Progenitor cell of endocrine pancreas (in vitro differentiated cells): ENCODE measurements at regions not wholly inside any gene's neighbourhood (a gene's known extent, or its start where the extent isn't known, plus 50 kb on each side); places are given as distances from the start of the nearest gene placed in this dataset.

Experiments
- DNase-seq: peaks from one replicate; pipeline ENCODE4 v3.0.0; 2021; ENCODE audit warnings: low spot score; ENCODE audit not compliant: unreplicated experiment
- H3K27ac Mint-ChIP-seq: 2 replicates; pipeline ENCODE4 v1.8.0; 2021; ENCODE audit warnings: mild to moderate bottlenecking, moderate library complexity, mixed read lengths
- H3K27me3 Mint-ChIP-seq: 2 replicates; pipeline ENCODE4 v1.8.0; 2021; ENCODE audit warnings: mixed read lengths
- H3K36me3 Mint-ChIP-seq: 2 replicates; pipeline ENCODE4 v1.8.0; 2022; ENCODE audit warnings: mixed read lengths; ENCODE audit not compliant: insufficient read depth
- H3K4me1 Mint-ChIP-seq: 2 replicates; pipeline ENCODE4 v1.8.0; 2021; ENCODE audit warnings: low read depth, mixed read lengths
- H3K4me3 Mint-ChIP-seq: 2 replicates; pipeline ENCODE4 v1.8.0; 2021; ENCODE audit warnings: low read depth, mild to moderate bottlenecking, moderate library complexity, mixed read lengths
- H3K9me3 Mint-ChIP-seq: 2 replicates; pipeline ENCODE4 v1.8.0; 2021; ENCODE audit warnings: low read depth, mixed read lengths
- TF ChIP-seq, protein P1 (sequence below): fragments of 200-600 bp; sonication (generic); IDR thresholded peaks from one replicate; pipeline ENCODE4 v1.5.0; 2021; ENCODE audit warnings: antibody characterized with exemption, mild to moderate bottlenecking; ENCODE audit not compliant: unreplicated experiment

DNA sequence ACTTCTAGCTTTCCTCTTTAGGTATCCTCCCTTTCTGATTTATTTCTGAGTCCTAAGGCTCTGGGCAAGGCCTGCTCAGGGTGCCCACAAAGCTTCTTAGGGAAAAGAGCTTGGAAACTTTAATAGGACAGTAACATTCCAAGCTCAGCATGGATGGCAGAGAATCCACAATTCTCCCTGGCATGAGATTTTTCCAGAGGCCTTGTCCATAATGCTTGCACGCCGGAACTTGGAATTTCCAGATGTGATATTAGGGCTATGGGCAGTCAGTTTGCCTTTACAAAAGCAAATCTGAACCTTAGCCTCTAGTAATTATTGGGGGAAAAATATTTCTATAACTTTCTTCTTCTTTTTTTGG, 139.0 kb upstream of the RBMS3 start:
- H3K4me3 Mint-ChIP-seq = no peak overlapping the region
- no peaks in the 10 kb centered on the region for H3K36me3 Mint-ChIP-seq
- DNase-seq = no peak
- H3K27me3 Mint-ChIP-seq = peaks cover 3% of the 10 kb centered on the region
- no peaks in the 10 kb centered on the region for H3K9me3 Mint-ChIP-seq
- peaks cover 2% of the 10 kb centered on the region for H3K4me1 Mint-ChIP-seq
- H3K27ac Mint-ChIP-seq = no peak overlapping the region
- TF ChIP-seq, protein P1, sequence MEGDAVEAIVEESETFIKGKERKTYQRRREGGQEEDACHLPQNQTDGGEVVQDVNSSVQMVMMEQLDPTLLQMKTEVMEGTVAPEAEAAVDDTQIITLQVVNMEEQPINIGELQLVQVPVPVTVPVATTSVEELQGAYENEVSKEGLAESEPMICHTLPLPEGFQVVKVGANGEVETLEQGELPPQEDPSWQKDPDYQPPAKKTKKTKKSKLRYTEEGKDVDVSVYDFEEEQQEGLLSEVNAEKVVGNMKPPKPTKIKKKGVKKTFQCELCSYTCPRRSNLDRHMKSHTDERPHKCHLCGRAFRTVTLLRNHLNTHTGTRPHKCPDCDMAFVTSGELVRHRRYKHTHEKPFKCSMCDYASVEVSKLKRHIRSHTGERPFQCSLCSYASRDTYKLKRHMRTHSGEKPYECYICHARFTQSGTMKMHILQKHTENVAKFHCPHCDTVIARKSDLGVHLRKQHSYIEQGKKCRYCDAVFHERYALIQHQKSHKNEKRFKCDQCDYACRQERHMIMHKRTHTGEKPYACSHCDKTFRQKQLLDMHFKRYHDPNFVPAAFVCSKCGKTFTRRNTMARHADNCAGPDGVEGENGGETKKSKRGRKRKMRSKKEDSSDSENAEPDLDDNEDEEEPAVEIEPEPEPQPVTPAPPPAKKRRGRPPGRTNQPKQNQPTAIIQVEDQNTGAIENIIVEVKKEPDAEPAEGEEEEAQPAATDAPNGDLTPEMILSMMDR = no peak

GRCh38 chr3:29143151-29143550, 137.7 kb upstream of the RBMS3 start:
- Mint-ChIP-seq H3K27me3 (peaks cover 3% of the 10 kb centered on the region), H3K4me1 (peaks cover 2% of the 10 kb centered on the region), H3K4me3 (no peak overlapping the region), H3K36me3 (no peaks in the 10 kb centered on the region), H3K9me3 (no peaks in the 10 kb centered on the region), H3K27ac (no peak overlapping the region)
- DNase-seq = no peak
- TF ChIP-seq, protein P1 = no peak

DNA sequence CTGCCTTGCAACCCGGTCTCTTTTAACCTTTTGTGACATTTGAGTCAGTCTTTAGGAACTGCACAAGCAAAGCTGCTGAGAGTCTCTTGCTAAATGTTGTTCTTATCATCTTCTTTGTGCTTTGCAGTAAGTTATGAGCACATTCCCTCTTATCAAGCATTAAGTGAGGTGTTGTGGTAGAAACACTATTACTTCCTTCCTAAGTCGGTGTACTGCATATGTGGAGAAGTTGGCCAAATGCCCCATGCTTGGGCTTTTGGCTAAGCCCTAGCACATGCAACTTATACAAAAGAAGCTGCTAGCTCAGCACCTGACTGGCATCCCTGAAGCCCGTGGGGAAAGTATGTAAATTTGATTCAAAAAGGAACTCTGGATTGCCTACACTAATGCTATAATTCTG, 136.5 kb upstream of the RBMS3 start:
- no peak overlapping the region for H3K27ac Mint-ChIP-seq
- TF ChIP-seq, protein P1 = no peak
- H3K27me3 Mint-ChIP-seq = peaks cover 3% of the 10 kb centered on the region
- H3K4me1 Mint-ChIP-seq = peaks cover 7% of the 10 kb centered on the region
- no peaks in the 10 kb centered on the region for H3K9me3 Mint-ChIP-seq
- H3K36me3 Mint-ChIP-seq = no peaks in the 10 kb centered on the region
- no peak for DNase-seq
- no peak overlapping the region for H3K4me3 Mint-ChIP-seq

- H3K27ac Mint-ChIP-seq = no peak overlapping the region
- H3K4me1 Mint-ChIP-seq = peaks cover 8% of the 10 kb centered on the region
- peaks cover 3% of the 10 kb centered on the region for H3K27me3 Mint-ChIP-seq
- TF ChIP-seq, protein P1 = no peak
- no peak for DNase-seq
- H3K4me3 Mint-ChIP-seq = no peak overlapping the region
- no peaks in the 10 kb centered on the region for H3K36me3 Mint-ChIP-seq
- no peaks in the 10 kb centered on the region for H3K9me3 Mint-ChIP-seq
These were observed 136.1 kb upstream of the RBMS3 start for GRCh38 chr3:29144807-29145206.

- no peaks in the 10 kb centered on the region for H3K36me3 Mint-ChIP-seq
- TF ChIP-seq, protein P1 = no peak
- no peaks in the 10 kb centered on the region for H3K9me3 Mint-ChIP-seq
- no peak overlapping the region for H3K4me3 Mint-ChIP-seq
- no peak for DNase-seq
- H3K27me3 Mint-ChIP-seq = peaks cover 3% of the 10 kb centered on the region
- peaks cover 8% of the 10 kb centered on the region for H3K4me1 Mint-ChIP-seq
- no peak overlapping the region for H3K27ac Mint-ChIP-seq
These were observed 135.5 kb upstream of the RBMS3 start for GRCh38 chr3:29145360-29145759.

DNA sequence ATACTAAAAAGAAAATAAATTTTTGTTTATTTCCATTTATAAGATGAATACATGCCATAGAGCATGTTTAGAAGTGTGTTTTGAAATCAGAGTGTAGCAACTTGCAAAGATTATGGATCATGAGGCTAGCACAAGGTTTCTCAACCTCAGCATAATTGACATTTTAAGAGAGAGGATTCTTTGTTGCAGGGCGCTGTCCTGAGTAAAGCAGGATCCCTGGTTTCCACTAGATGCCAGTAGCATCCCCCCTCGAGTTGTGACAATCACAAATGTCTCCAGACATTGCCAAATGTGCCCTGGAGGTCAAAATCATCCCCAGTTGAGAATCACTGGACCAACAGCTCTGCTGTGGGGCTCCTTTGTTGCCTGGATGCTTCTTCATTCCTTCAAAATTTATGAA, 128.5 kb upstream of the RBMS3 start:
- DNase-seq = no peak
- TF ChIP-seq, protein P1 = no peak
- no peaks in the 10 kb centered on the region for H3K36me3 Mint-ChIP-seq

More for the DNA sequence above, 128.5 kb upstream of the RBMS3 start:
- H3K4me1 Mint-ChIP-seq = peaks cover 12% of the 10 kb centered on the region
- H3K27ac Mint-ChIP-seq = no peak overlapping the region
- H3K27me3 Mint-ChIP-seq = no peaks in the 10 kb centered on the region
- H3K4me3 Mint-ChIP-seq = no peak overlapping the region
- H3K9me3 Mint-ChIP-seq = no peaks in the 10 kb centered on the region
